ENCODE measurements at regions not wholly inside any gene's neighbourhood (a gene's known extent, or its start where the extent isn't known, plus 50 kb on each side); places are given as distances from the start of the nearest gene placed in this dataset.

DNA sequence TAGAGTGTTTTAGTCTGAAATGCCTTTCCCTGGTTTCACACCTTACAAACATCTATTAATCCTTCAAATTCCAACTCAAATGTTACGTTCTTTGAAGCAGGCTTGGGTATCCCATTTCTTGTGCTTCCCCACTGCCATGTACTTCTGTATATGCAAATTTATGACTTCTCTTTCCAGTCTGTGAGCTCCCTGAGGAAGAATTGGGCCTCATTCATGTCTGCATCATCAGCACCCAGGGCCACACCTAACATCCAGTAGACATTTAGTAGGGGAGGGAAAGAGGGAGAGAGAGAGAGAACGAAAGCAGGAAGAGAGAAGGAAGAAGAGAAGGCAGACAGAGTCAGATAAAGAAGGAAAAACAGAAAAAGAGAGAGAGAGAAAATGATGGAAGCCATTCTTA is 53.3 kb upstream of the KY start:
- TF ChIP-seq, protein P1, sequence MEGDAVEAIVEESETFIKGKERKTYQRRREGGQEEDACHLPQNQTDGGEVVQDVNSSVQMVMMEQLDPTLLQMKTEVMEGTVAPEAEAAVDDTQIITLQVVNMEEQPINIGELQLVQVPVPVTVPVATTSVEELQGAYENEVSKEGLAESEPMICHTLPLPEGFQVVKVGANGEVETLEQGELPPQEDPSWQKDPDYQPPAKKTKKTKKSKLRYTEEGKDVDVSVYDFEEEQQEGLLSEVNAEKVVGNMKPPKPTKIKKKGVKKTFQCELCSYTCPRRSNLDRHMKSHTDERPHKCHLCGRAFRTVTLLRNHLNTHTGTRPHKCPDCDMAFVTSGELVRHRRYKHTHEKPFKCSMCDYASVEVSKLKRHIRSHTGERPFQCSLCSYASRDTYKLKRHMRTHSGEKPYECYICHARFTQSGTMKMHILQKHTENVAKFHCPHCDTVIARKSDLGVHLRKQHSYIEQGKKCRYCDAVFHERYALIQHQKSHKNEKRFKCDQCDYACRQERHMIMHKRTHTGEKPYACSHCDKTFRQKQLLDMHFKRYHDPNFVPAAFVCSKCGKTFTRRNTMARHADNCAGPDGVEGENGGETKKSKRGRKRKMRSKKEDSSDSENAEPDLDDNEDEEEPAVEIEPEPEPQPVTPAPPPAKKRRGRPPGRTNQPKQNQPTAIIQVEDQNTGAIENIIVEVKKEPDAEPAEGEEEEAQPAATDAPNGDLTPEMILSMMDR (conservative IDR thresholded peaks at IDR 0.05; ENCODE audit: low read depth, low read length) = no peak
- DNase-seq (ENCODE audit: low read depth) = no peak
- H3K4me3 ChIP-seq (ENCODE audit: low read depth, low read length) = no peak overlapping the region

DNA sequence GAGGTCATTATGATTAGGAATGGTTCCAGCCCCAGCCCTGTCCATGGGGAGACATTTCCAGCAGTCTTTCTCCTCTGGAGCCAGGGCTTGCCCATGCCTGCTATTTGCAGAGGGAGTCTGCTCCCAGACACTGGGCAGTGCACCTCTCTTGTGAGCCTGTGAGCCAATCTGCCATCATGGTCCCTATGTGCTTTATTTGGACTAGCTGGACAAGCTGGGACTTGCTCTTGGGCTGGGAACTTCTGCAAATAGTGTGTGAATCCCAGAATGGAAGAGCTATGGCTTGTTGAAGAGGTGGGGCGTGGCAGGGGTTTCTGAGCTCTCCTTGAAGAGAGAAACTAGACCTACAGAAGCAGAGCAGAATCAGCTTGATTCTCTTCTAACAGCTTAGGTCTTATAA is 53.7 kb upstream of the KY start:
- no peak overlapping the region for H3K4me3 ChIP-seq (ENCODE audit: low read depth, low read length)
- TF ChIP-seq, protein P1 (conservative IDR thresholded peaks at IDR 0.05; ENCODE audit: low read depth, low read length) = no peak
- no peak for DNase-seq (ENCODE audit: low read depth)

DNA sequence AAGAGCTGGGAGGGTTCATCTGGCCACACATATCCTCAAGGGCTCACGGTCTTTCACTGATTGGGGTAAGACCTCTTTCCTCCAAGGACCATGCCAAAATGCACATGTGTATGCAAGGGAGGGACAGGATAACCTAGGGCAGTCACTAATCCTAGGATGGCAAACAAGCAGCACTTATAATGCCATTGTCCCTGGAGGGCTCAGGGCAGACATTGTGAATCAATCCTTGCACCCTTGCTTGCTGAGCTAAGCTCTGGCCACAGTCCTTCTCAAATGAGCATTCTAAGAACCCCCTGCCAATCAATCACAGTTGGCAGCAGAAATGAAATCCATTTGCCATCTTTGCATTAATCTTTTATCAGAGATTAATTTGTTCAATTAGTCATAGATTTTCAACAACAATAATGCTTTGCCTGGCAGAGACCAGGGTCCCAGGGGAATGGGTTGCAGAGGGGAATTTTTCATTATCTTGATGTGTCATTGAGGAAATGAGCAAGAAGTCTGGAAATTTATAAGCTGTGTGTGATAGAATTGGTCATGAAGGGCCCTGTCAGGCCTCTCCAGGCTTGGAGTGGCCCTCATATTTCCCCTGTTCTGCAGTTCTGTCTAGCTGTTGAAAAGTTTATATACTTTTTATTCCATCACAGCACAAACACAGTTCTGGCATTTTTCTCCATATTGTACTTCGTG is 57.2 kb upstream of the KY start:
- DNase-seq (ENCODE audit: low read depth) = no peak
- TF ChIP-seq, protein P1 (conservative IDR thresholded peaks at IDR 0.05; ENCODE audit: low read depth, low read length) = no peak
- H3K4me3 ChIP-seq (ENCODE audit: low read depth, low read length) = no peak overlapping the region

DNA sequence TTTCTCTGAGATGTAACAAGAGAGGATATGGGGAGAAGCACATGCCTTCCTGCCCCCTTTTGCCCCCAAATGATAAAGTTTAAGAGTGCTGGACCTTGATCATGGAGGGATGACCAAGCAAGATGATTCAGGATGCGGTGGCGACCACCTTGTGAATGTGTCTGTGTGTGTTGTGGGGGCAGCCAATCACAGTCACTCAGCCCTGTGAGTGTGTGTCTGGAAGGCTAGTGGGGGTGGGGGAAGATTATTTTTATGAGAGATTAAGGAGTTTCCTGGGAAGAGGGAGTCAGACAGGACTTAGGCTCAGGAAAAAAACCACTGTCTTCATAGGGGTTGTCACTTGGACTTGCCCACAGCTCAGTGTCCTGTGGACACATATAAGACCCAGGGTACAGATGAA is 57.8 kb upstream of the KY start:
- TF ChIP-seq, protein P1 (conservative IDR thresholded peaks at IDR 0.05; ENCODE audit: low read depth, low read length) = no peak
- H3K4me3 ChIP-seq (ENCODE audit: low read depth, low read length) = no peak overlapping the region
- no peak for DNase-seq (ENCODE audit: low read depth)

DNA sequence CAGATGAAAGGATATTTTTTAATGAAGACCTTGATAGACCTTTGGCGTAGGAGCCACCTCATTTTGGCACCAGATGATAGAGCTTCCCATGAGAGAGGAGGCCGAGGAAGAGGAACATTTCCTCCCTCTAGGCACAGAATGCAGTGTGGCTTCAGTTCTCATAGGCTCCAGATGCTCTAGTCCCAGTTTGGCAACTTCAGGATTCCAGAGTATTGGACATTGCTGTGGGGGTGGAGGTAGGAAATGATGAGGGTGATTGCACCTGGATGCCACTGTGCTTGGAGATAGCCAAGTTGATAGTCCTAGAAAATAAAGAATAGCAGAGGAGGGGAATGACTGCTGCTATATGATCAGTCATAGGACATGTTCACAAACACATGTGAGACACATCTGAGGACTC is 58.3 kb upstream of the KY start:
- no peak overlapping the region for H3K4me3 ChIP-seq (ENCODE audit: low read depth, low read length)
- no peak for DNase-seq (ENCODE audit: low read depth)
- TF ChIP-seq, protein P1 (conservative IDR thresholded peaks at IDR 0.05; ENCODE audit: low read depth, low read length) = no peak

DNA sequence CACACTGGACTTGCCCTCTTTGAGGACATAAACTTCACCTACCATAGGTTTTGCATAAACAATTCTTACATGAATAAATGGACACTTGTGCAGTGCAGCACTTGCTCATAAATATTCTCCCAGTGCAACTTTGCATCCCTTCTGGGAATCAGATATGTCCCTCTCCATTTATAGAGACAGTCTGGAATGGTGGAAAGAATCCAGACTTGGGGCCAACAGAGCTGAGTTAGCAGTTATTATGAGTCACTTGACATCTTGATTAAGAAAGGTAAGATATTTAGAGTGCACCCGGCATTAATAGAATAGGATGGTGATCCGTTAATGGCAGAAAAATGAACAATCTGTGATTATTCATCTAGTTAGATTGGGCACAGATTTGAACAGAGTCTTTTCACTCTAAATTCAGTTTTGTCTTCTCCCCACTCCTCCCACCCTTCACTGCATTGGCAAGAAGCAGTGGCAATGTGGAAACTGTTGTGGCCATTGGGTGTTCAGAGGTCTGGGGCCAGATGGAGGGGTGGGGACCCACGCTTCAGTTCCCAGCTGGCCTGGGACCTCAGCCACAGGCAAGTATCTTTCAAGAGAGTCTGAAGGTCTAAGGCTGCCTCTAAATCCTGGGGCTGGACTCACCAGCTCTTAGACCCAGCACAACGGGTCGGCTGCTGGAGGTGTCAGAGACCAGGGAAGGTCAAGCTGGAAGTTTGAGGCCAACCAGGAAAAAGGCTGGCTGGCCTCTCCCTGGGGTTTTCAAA is 58.9 kb upstream of the KY start:
- no peak for DNase-seq (ENCODE audit: low read depth)
- no peak overlapping the region for H3K4me3 ChIP-seq (ENCODE audit: low read depth, low read length)
- TF ChIP-seq, protein P1 (conservative IDR thresholded peaks at IDR 0.05; ENCODE audit: low read depth, low read length) = no peak

DNA sequence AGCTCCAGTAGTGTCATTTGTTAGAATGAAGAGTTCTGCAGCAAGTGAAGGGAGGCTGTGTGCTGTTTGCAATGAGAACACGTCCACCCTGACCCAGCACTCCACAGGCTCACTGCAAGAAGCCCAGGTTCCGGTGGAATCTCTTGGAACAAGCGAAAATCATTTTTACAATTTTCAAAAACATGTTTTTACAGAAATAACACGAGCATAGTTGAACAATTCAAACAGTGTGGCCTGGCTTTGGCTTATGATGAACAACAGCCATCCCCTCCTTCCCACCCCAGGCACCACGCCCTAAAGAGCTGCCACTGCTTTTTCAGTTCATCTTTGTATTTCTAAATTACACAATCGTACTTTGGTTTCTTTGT is 59.5 kb upstream of the KY start:
- no peak overlapping the region for H3K4me3 ChIP-seq (ENCODE audit: low read depth, low read length)
- TF ChIP-seq, protein P1 (conservative IDR thresholded peaks at IDR 0.05; ENCODE audit: low read depth, low read length) = no peak
- no peak for DNase-seq (ENCODE audit: low read depth)

Measured in epithelial cell of proximal tubule (primary cell).